ENCODE measurements at regions not wholly inside any gene's neighbourhood (a gene's known extent, or its start where the extent isn't known, plus 50 kb on each side); places are given as distances from the start of the nearest gene placed in this dataset.

GRCh38 chr6:55977959-55978665 lies 102.7 kb upstream of the BMP5 start:
- intact Hi-C loops (cut with DNase I), result no loop called here
- Histone ChIP-seq H3K27ac (no peak overlapping the region), H3K27me3 (ENCODE audit: insufficient read depth in 3 of 3, low read length in 2 of 3) (no peaks in the 10 kb centered on the region), H3K36me3 (ENCODE audit: insufficient read depth in 1 of 2, low read depth in 1 of 2) (no peaks in the 10 kb centered on the region), H3K9me3 (no peaks in the 10 kb centered on the region), H3K4me3 (no peak overlapping the region), H3K4me1 (no peaks in the 10 kb centered on the region)
- ATAC-seq, result no peak
- DNase-seq, result no peak
- WGBS, 3 donors, result 77 to 91% (median 86%) methylated on average over 2 of the region's 2 CpGs
- TF ChIP-seq, protein P1, sequence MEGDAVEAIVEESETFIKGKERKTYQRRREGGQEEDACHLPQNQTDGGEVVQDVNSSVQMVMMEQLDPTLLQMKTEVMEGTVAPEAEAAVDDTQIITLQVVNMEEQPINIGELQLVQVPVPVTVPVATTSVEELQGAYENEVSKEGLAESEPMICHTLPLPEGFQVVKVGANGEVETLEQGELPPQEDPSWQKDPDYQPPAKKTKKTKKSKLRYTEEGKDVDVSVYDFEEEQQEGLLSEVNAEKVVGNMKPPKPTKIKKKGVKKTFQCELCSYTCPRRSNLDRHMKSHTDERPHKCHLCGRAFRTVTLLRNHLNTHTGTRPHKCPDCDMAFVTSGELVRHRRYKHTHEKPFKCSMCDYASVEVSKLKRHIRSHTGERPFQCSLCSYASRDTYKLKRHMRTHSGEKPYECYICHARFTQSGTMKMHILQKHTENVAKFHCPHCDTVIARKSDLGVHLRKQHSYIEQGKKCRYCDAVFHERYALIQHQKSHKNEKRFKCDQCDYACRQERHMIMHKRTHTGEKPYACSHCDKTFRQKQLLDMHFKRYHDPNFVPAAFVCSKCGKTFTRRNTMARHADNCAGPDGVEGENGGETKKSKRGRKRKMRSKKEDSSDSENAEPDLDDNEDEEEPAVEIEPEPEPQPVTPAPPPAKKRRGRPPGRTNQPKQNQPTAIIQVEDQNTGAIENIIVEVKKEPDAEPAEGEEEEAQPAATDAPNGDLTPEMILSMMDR (IDR thresholded peaks at IDR 0.05), result no peak

DNA sequence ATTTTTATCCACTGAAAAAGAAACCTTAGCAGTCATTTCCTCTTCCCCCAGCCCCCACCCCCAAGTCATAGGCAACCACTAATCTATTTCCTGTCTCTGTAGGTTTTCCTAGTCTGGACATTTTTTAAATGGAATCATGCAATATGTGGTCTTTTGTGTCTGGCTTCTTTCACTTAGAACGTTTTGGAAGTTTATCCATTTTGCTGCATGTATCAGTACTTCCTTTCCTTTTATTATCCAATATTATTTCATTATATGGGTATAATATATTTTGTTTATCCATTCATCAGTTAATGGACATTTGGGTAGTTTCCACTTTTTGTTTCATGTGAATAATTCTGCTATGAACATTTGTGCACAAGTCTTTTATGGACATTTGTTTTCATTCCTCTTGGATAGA lies 99.3 kb upstream of the BMP5 start:
- no peaks in the 10 kb centered on the region for H3K36me3 ChIP-seq (ENCODE audit: insufficient read depth in 1 of 2, low read depth in 1 of 2)
- no peaks in the 10 kb centered on the region for H3K9me3 ChIP-seq
- H3K4me3 ChIP-seq, result no peak overlapping the region
- TF ChIP-seq, protein P1 (IDR thresholded peaks at IDR 0.05), result no peak
- DNase-seq, result no peak
- WGBS, 3 donors, result 32 to 38% (median 32%) methylated on average over 1 of the region's 1 CpG
- H3K27ac ChIP-seq, result no peak overlapping the region
- ATAC-seq, result no peak
- H3K4me1 ChIP-seq, result no peaks in the 10 kb centered on the region
- intact Hi-C loops (cut with DNase I), result no loop called here
- H3K27me3 ChIP-seq (ENCODE audit: insufficient read depth in 3 of 3, low read length in 2 of 3), result no peaks in the 10 kb centered on the region

GRCh38 chr6:55972091-55972490 lies 96.7 kb upstream of the BMP5 start:
- H3K4me3 ChIP-seq, result no peak overlapping the region
- no peaks in the 10 kb centered on the region for H3K9me3 ChIP-seq
- intact Hi-C loops (cut with DNase I), result no loop called here
- H3K27ac ChIP-seq, result no peak overlapping the region
- no peaks in the 10 kb centered on the region for H3K4me1 ChIP-seq
- TF ChIP-seq, protein P1 (IDR thresholded peaks at IDR 0.05), result no peak
- no peak for DNase-seq
- H3K36me3 ChIP-seq (ENCODE audit: insufficient read depth in 1 of 2, low read depth in 1 of 2), result no peaks in the 10 kb centered on the region
- H3K27me3 ChIP-seq (ENCODE audit: insufficient read depth in 3 of 3, low read length in 2 of 3), result no peaks in the 10 kb centered on the region
- no peak for ATAC-seq
- WGBS, 3 donors, result 91 to 93% (median 91%) methylated on average over 1 of the region's 1 CpG

GRCh38 chr6:55969526-55969925 lies 94.1 kb upstream of the BMP5 start:
- DNase-seq (no peak), ATAC-seq (no peak)
- H3K27me3 ChIP-seq (ENCODE audit: insufficient read depth in 3 of 3, low read length in 2 of 3), result no peaks in the 10 kb centered on the region
- H3K9me3 ChIP-seq, result no peaks in the 10 kb centered on the region
- H3K36me3 ChIP-seq (ENCODE audit: insufficient read depth in 1 of 2, low read depth in 1 of 2), result no peaks in the 10 kb centered on the region
- H3K4me1 ChIP-seq, result no peaks in the 10 kb centered on the region
- TF ChIP-seq, protein P1 (IDR thresholded peaks at IDR 0.05), result no peak
- H3K4me3 ChIP-seq, result no peak overlapping the region
- intact Hi-C loops (cut with DNase I), result no loop called here
- H3K27ac ChIP-seq, result no peak overlapping the region
- WGBS, 3 donors, result 26 to 43% (median 30%) methylated on average over 3 of the region's 3 CpGs

- H3K27me3 ChIP-seq (ENCODE audit: insufficient read depth in 3 of 3, low read length in 2 of 3), result no peaks in the 10 kb centered on the region
- intact Hi-C loops (cut with DNase I), result no loop called here
- DNase-seq (no peak), ATAC-seq (no peak)
- H3K36me3 ChIP-seq (ENCODE audit: insufficient read depth in 1 of 2, low read depth in 1 of 2), result no peaks in the 10 kb centered on the region
- H3K4me3 ChIP-seq, result no peak overlapping the region
- TF ChIP-seq, protein P1 (IDR thresholded peaks at IDR 0.05), result no peak
- H3K9me3 ChIP-seq, result no peaks in the 10 kb centered on the region
- H3K4me1 ChIP-seq, result no peaks in the 10 kb centered on the region
- H3K27ac ChIP-seq, result no peak overlapping the region
These were observed 93.5 kb upstream of the BMP5 start for GRCh38 chr6:55968926-55969325.

Data from psoas muscle (tissue), 7 donors.